ENCODE measurements at regions not wholly inside any gene's neighbourhood (a gene's known extent, or its start where the extent isn't known, plus 50 kb on each side); places are given as distances from the start of the nearest gene placed in this dataset.

- TF ChIP-seq CTCF (conservative IDR thresholded peaks at IDR 0.05; ENCODE audit: low read depth, low read length) (no peak), RAD21 (IDR thresholded peaks at IDR 0.05; ENCODE audit: low read length) (no peak), FOS (IDR thresholded peaks at IDR 0.05; ENCODE audit: low read depth, low read length) (no peak), POLR2A (IDR thresholded peaks at IDR 0.05; ENCODE audit: low read depth, low read length) (no peak), RCOR1 (IDR thresholded peaks at IDR 0.05; ENCODE audit: insufficient replicate concordance, low read length) (no peak), MAFK (IDR thresholded peaks at IDR 0.05; ENCODE audit: low read depth, low read length) (peak; percentile 25; the same call in 1 of the 2 replicates), MAZ (IDR thresholded peaks at IDR 0.05; ENCODE audit: borderline replicate concordance, low read depth, low read length) (no peak), CEBPB (IDR thresholded peaks at IDR 0.05; ENCODE audit: low read depth, low read length) (no peak), MXI1 (IDR thresholded peaks at IDR 0.05; ENCODE audit: borderline replicate concordance, low read depth, low read length) (no peak), NFE2L2 (IDR thresholded peaks at IDR 0.05; ENCODE audit: low read depth, low read length) (peak; percentile 87), USF2 (IDR thresholded peaks at IDR 0.05; ENCODE audit: low read depth, low read length) (no peak), SMC3 (IDR thresholded peaks at IDR 0.05; ENCODE audit: low read depth, low read length) (no peak), RFX5 (IDR thresholded peaks at IDR 0.05; ENCODE audit: low read depth, low read length) (no peak), ELK1 (IDR thresholded peaks at IDR 0.05; ENCODE audit: borderline replicate concordance, low read depth, low read length) (no peak)
Observed at GRCh38 chr6:147802459-147802858, 294.0 kb downstream of the SAMD5 start.

All from IMR-90 (cell line).